ENCODE measurements at regions not wholly inside any gene's neighbourhood (a gene's known extent, or its start where the extent isn't known, plus 50 kb on each side); places are given as distances from the start of the nearest gene placed in this dataset.

GRCh38 chrX:64853424-64853823 lies 122.8 kb downstream of the ZC4H2 start:
- no peak overlapping the region for H3K27ac ChIP-seq
- H3K36me3 ChIP-seq: no peaks in the 10 kb centered on the region
- H3K4me3 ChIP-seq: no peak overlapping the region
- intact Hi-C loops (cut with DNase I): no loop called here
- no peak for TF ChIP-seq POLR2A (IDR thresholded peaks at IDR 0.05)
- no peak for TF ChIP-seq CTCF (IDR thresholded peaks at IDR 0.05)
- H3K4me1 ChIP-seq: no peaks in the 10 kb centered on the region
- DNase-seq: no peak
- H3K9me3 ChIP-seq: peaks cover 0 to 2% (median 0%) of the 10 kb centered on the region in 3 donors
- no peaks in the 10 kb centered on the region for H3K27me3 ChIP-seq

GRCh38 chrX:64850371-64851082 lies 125.7 kb downstream of the ZC4H2 start:
- WGBS, 2 donors: 64 to 65% methylated on average over 6 of the region's 6 CpGs
- peaks cover 0 to 2% (median 0%) of the 10 kb centered on the region in 3 donors for H3K9me3 ChIP-seq
- no peak for DNase-seq
- no peaks in the 10 kb centered on the region for H3K27me3 ChIP-seq
- H3K4me1 ChIP-seq: no peaks in the 10 kb centered on the region
- no peaks in the 10 kb centered on the region for H3K36me3 ChIP-seq
- no peak overlapping the region for H3K4me3 ChIP-seq
- no peak for TF ChIP-seq CTCF (IDR thresholded peaks at IDR 0.05)
- no peak for TF ChIP-seq POLR2A (IDR thresholded peaks at IDR 0.05)
- no peak overlapping the region for H3K27ac ChIP-seq
- intact Hi-C loops (cut with DNase I): no loop called here

- no peaks in the 10 kb centered on the region for H3K27me3 ChIP-seq
- 57 to 75% methylated on average over 1 of the region's 1 CpG for WGBS, 2 donors
- H3K4me3 ChIP-seq: no peak overlapping the region
- no peaks in the 10 kb centered on the region for H3K9me3 ChIP-seq
- DNase-seq: no peak
- no peak overlapping the region for H3K27ac ChIP-seq
- no peaks in the 10 kb centered on the region for H3K36me3 ChIP-seq
- TF ChIP-seq POLR2A (IDR thresholded peaks at IDR 0.05) (no peak), CTCF (IDR thresholded peaks at IDR 0.05) (no peak)
- H3K4me1 ChIP-seq: no peaks in the 10 kb centered on the region
- intact Hi-C loops (cut with DNase I): no loop called here
Observed at GRCh38 chrX:64843224-64843623, 133.0 kb downstream of the ZC4H2 start.

- H3K27me3 ChIP-seq: no peaks in the 10 kb centered on the region
- no peaks in the 10 kb centered on the region for H3K9me3 ChIP-seq
- 56 to 83% methylated on average over 1 to 3 of the region's 4 CpGs for WGBS, 2 donors
- H3K36me3 ChIP-seq: no peaks in the 10 kb centered on the region
- no peak overlapping the region for H3K4me3 ChIP-seq
- no peak overlapping the region for H3K27ac ChIP-seq
- TF ChIP-seq CTCF (IDR thresholded peaks at IDR 0.05) (no peak), POLR2A (IDR thresholded peaks at IDR 0.05) (no peak)
- H3K4me1 ChIP-seq: no peaks in the 10 kb centered on the region
- intact Hi-C loops (cut with DNase I): no loop called here
- DNase-seq: no peak
Observed at GRCh38 chrX:64842492-64842891, 133.8 kb downstream of the ZC4H2 start.

GRCh38 chrX:64805683-64806082 lies 170.6 kb downstream of the ZC4H2 start:
- H3K4me1 ChIP-seq: no peaks in the 10 kb centered on the region
- H3K9me3 ChIP-seq: no peaks in the 10 kb centered on the region
- no peaks in the 10 kb centered on the region for H3K27me3 ChIP-seq
- TF ChIP-seq POLR2A (IDR thresholded peaks at IDR 0.05) (no peak), CTCF (IDR thresholded peaks at IDR 0.05) (no peak)
- intact Hi-C loops (cut with DNase I): no loop called here
- no peak overlapping the region for H3K4me3 ChIP-seq
- no peak overlapping the region for H3K27ac ChIP-seq
- H3K36me3 ChIP-seq: no peaks in the 10 kb centered on the region
- WGBS, 2 donors: 50 to 86% methylated on average over 1 of the region's 1 CpG
- no peak for DNase-seq
